ENCODE measurements at regions not wholly inside any gene's neighbourhood (a gene's known extent, or its start where the extent isn't known, plus 50 kb on each side); places are given as distances from the start of the nearest gene placed in this dataset.

DNA sequence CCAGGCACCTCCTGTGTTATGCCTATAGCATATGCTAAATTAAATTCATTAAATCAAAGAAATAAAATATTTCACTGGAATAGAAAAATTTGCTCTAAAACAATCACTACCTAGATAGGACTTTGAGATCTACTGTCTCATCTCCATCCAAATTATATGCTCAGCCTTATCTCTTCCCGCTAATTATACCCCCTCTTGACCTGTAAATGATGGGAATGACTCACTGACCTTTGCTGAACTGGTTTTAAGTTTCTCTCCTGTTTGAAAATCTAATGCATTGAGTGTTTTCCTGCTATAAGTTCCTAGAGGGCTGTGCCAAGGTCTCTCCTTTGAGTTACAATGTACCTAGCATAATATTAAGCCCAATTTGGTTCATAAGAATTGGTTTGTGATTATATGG, 110.1 kb downstream of the BMP2 start:
- TF ChIP-seq, protein P1, sequence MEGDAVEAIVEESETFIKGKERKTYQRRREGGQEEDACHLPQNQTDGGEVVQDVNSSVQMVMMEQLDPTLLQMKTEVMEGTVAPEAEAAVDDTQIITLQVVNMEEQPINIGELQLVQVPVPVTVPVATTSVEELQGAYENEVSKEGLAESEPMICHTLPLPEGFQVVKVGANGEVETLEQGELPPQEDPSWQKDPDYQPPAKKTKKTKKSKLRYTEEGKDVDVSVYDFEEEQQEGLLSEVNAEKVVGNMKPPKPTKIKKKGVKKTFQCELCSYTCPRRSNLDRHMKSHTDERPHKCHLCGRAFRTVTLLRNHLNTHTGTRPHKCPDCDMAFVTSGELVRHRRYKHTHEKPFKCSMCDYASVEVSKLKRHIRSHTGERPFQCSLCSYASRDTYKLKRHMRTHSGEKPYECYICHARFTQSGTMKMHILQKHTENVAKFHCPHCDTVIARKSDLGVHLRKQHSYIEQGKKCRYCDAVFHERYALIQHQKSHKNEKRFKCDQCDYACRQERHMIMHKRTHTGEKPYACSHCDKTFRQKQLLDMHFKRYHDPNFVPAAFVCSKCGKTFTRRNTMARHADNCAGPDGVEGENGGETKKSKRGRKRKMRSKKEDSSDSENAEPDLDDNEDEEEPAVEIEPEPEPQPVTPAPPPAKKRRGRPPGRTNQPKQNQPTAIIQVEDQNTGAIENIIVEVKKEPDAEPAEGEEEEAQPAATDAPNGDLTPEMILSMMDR (IDR thresholded peaks at IDR 0.05; ENCODE audit: low read depth, low read length, missing control alignments), result no peak
- no peak for DNase-seq (ENCODE audit: low read depth)
- no peak overlapping the region for H3K4me3 ChIP-seq (ENCODE audit: low read depth, low read length)

DNA sequence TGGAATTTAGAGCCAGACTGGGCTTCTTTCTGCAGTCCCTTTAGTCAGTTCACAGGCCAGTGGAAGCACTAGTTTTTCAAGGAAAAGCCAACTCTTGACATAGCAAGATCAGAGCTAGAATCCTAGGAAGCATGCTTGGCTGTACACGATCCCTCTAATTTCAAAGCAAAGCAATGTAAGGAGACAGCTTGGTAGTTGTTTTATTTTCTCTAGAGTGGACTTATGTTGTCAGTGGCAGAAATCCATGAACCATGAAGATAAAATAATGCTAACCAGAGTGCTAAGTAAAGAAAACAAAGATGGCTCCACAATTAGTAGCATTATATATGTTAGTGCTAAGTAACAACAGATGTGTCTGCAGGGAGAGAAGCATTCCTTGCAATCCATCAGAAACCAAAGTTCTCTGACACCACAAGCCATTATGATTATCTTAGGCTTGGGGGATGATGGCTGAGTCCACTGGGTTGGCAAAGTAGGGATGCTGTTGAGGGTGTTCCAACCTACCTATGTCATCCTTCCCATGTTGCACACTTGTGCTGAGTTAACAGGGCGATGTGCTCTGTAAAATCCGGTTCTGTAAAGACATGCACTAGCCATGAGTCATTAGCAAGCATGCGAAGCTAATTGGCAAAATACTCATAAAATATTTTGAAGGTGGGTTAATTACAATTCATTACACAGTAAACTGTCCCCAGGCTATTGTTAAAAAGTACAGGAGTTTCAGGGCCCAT, 115.2 kb downstream of the BMP2 start:
- no peak overlapping the region for H3K4me3 ChIP-seq (ENCODE audit: low read depth, low read length)
- TF ChIP-seq, protein P1 (IDR thresholded peaks at IDR 0.05; ENCODE audit: low read depth, low read length, missing control alignments), result no peak
- DNase-seq (ENCODE audit: low read depth), result no peak

DNA sequence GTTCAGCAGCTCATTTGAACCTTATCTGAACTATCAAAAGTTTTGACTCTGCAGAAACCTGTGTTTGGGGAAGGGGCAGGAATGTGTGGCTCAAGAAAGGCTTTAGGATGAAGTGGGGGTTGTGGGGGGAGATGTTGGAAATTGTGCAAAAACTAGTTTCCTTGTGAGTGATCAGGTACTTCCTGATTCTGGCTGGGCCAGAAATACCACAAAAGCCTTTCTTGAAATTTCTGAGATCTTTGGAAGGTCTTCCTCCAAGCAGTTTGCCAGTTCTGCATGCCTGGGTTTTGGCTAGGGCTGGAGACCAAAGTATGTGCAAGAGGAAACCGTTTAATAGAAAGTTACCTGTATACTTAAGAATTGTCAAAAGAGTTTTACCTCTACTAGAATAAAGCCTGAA, 116.6 kb downstream of the BMP2 start:
- DNase-seq (ENCODE audit: low read depth), result no peak
- TF ChIP-seq, protein P1 (IDR thresholded peaks at IDR 0.05; ENCODE audit: low read depth, low read length, missing control alignments), result no peak
- no peak overlapping the region for H3K4me3 ChIP-seq (ENCODE audit: low read depth, low read length)

DNA sequence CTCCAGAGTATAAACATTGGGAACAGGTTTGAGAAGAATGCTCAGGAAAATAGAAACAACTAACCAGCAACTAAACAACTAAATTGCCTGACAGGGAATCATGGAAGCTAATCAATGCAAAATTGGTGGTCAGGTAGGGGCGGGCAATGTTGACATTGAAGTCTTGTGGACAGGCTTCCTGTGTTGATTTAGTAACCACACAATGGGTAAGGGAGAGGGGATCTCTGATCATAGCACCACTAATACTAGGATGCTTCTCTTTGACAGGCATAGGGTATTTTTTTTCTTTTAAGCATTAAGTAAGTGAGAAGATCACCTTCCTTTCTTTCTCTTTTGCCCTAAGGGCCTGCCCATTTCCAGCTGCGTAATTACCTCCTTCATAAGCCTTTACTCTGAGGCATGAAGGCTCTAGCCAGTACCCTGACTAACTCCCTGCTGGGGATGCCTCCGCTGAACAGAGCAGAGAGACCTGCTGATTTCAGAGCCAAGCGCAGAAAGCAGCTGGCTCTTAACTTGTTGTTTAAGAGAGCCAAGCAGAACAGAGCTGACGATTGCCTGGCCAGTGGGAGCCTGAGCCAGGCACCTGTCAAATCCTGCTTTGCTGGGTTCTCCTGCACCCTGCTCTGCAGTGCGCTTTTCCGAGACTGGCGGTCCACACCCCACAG, 118.7 kb downstream of the BMP2 start:
- TF ChIP-seq, protein P1 (IDR thresholded peaks at IDR 0.05; ENCODE audit: low read depth, low read length, missing control alignments), result no peak
- no peak for DNase-seq (ENCODE audit: low read depth)
- H3K4me3 ChIP-seq (ENCODE audit: low read depth, low read length), result no peak overlapping the region

DNA sequence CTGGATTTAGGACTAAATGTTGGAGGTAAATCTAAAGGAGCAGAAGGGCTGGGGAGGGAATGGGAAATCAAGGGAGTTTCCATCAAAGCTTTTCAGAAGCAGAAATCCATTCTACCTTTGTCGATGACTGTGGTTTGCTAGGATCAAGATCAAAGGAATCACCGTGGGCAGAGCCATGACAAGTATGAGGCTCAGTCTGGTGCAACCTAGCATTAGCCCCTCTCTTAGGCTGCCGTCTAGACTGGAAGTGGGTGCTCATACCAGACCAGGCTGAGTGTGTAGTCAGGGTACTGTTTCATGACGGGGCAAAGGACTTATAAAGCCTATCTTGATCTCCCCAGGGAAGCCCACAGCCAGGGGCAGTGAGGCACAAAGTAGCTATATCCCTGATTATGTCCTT, 120.5 kb downstream of the BMP2 start:
- no peak overlapping the region for H3K4me3 ChIP-seq (ENCODE audit: low read depth, low read length)
- no peak for DNase-seq (ENCODE audit: low read depth)
- TF ChIP-seq, protein P1 (IDR thresholded peaks at IDR 0.05; ENCODE audit: low read depth, low read length, missing control alignments), result no peak

DNA sequence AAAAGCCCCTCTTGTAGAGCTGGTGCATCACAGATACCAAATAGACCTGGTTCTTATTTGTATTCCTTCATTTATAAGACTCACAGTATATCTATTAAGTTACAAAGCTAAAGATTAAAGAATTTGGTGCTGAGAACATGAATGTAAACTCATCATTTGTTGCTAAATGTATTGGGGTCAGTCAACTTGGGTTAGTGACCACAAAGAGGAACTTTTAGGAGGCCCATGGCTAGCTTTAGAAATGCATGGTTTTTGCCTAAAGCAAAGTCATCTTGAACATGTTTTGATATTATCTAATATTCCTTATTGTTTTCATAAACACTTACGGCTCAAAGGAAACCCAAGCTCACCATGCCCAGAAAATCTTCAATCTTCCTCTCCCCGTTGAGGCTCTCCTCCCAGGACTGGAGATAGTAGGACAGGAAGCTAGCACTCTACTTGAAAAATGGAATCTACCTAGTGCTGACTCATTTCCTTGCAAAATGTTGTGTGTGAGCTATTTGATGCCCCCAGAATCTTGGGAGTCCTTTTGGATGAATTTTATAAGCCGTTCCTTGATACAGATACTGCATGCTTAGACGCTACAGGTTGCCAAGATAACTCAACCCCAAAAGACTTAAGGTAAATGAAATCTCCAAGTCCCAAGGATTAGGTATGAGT, 121.4 kb downstream of the BMP2 start:
- DNase-seq (ENCODE audit: low read depth), result no peak
- no peak overlapping the region for H3K4me3 ChIP-seq (ENCODE audit: low read depth, low read length)
- TF ChIP-seq, protein P1 (IDR thresholded peaks at IDR 0.05; ENCODE audit: low read depth, low read length, missing control alignments), result no peak
